GM19397 (cell line): ENCODE measurements at regions not wholly inside any gene's neighbourhood (a gene's known extent, or its start where the extent isn't known, plus 50 kb on each side); places are given as distances from the start of the nearest gene placed in this dataset.

Source experiments
- ATAC-seq: cut with Tn5 transposase; IDR thresholded peaks from one replicate; pipeline ENCODE4 v1.9.1; 2021; ENCODE audit warnings: mild to moderate bottlenecking, moderate library complexity; ENCODE audit not compliant: unreplicated experiment

GRCh38 chr4:138964716-138965426 is 50.7 kb upstream of the NOCT start:
- no peak for ATAC-seq

- ATAC-seq: no peak
Observed at GRCh38 chr4:138963412-138963811, 52.2 kb upstream of the NOCT start.

GRCh38 chr4:138961664-138962063 is 53.9 kb upstream of the NOCT start:
- no peak for ATAC-seq

- ATAC-seq: no peak
Observed at GRCh38 chr4:138961129-138961528, 54.5 kb upstream of the NOCT start.

GRCh38 chr4:138960175-138960710 is 55.3 kb upstream of the NOCT start:
- ATAC-seq: no peak

GRCh38 chr4:138959097-138959815 is 56.3 kb upstream of the NOCT start:
- ATAC-seq: no peak

- ATAC-seq: no peak
Observed at GRCh38 chr4:138958519-138958918, 57.1 kb upstream of the NOCT start.

- no peak for ATAC-seq
Observed at GRCh38 chr4:138957302-138957701, 58.3 kb upstream of the NOCT start.

- ATAC-seq: no peak
Observed at GRCh38 chr4:138954428-138954827, 61.2 kb upstream of the NOCT start.

GRCh38 chr4:138953961-138954371 is 61.6 kb upstream of the NOCT start:
- no peak for ATAC-seq

- ATAC-seq: no peak
Observed at GRCh38 chr4:138952411-138952810, 63.2 kb upstream of the NOCT start.

GRCh38 chr4:138951764-138952163 is 63.8 kb upstream of the NOCT start:
- no peak for ATAC-seq

- no peak for ATAC-seq
Observed at GRCh38 chr4:138949866-138950265, 65.7 kb upstream of the NOCT start.

- no peak for ATAC-seq
Observed at GRCh38 chr4:138948918-138949317, 66.7 kb upstream of the NOCT start.

- ATAC-seq: no peak
Observed at GRCh38 chr4:138946306-138946705, 69.3 kb upstream of the NOCT start.

GRCh38 chr4:138945840-138946239 is 69.7 kb upstream of the NOCT start:
- no peak for ATAC-seq

- ATAC-seq: no peak
Observed at GRCh38 chr4:138945401-138945800, 70.2 kb upstream of the NOCT start.

GRCh38 chr4:138943893-138944292 is 71.7 kb upstream of the NOCT start:
- ATAC-seq: no peak

GRCh38 chr4:138941037-138941436 is 74.5 kb upstream of the NOCT start:
- no peak for ATAC-seq

- ATAC-seq: no peak
Observed at GRCh38 chr4:138939960-138940359, 75.6 kb upstream of the NOCT start.

- no peak for ATAC-seq
Observed at GRCh38 chr4:138938366-138938690, 77.3 kb upstream of the NOCT start.

- no peak for ATAC-seq
Observed at GRCh38 chr4:138935135-138935807, 80.3 kb upstream of the NOCT start.
